ENCODE measurements at regions not wholly inside any gene's neighbourhood (a gene's known extent, or its start where the extent isn't known, plus 50 kb on each side); places are given as distances from the start of the nearest gene placed in this dataset.

DNA sequence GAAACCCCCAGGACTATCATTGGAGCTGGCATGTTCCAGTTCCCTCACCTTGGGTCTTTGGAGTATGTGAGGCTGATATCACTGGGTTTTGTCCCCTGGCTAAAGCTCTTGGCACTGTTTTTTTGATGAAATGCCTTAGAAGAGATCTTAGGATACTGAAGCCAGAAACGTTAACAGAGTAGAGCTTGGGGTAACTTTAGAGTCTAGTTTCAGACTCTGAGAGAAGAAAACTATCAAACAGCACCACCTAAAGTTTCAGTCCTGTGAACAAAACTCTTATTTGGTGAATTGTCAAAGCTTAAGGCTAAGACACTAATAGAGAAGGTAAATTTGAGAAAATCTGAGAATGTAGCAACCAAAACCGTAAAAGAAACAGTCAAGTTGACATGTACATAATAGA lies 111.7 kb upstream of the PUM3 start:
- 75% methylated on average over 2 of the region's 2 CpGs; no CpG with 5 or more reads in 1 of the 2 experiments for WGBS, 2 experiments (ENCODE audit: extremely low coverage in 1 of 2, insufficient coverage in 1 of 2, insufficient read length in 1 of 2, insufficient replicate concordance in 2 of 2, low coverage in 1 of 2, low lambda C conversion rate in 2 of 2, missing lambda C conversion rate in 1 of 2)
- Histone ChIP-seq H3K9me3 (ENCODE audit: insufficient read depth in 2 of 2, low read depth in 1 of 2, low read length in 1 of 2) (no peaks in the 10 kb centered on the region), H3K27ac (ENCODE audit: low read depth, low read length) (no peak overlapping the region), H3K23ac (ENCODE audit: insufficient read length) (no peak overlapping the region), H3K14ac (ENCODE audit: insufficient read length) (no peak overlapping the region), H3K56ac (replicated peaks; ENCODE audit: insufficient read length, low read depth, low read length) (no peak overlapping the region), H3K9ac (replicated peaks in 1 of 4; ENCODE audit: extremely low read depth in 1 of 4, low read depth in 3 of 4, low read length in 3 of 4) (no peak overlapping the region), H3K4ac (replicated peaks; ENCODE audit: insufficient read length, low read depth, low read length) (no peak overlapping the region), H4K91ac (replicated peaks; ENCODE audit: insufficient read length, low read length) (no peak overlapping the region), H3K27me3 (replicated peaks in 1 of 4; ENCODE audit: control insufficient read depth in 3 of 4, extremely low read depth in 1 of 4, insufficient read depth in 3 of 4, low read length in 3 of 4) (no peaks in the 10 kb centered on the region), H2AFZ (ENCODE audit: low read length) (no peak overlapping the region), H2BK15ac (ENCODE audit: low read length) (no peak overlapping the region), H2BK20ac (ENCODE audit: low read length) (no peak overlapping the region), H3K79me1 (ENCODE audit: low read depth, low read length) (no peaks in the 10 kb centered on the region), H2AK5ac (ENCODE audit: low read depth, low read length) (no peak overlapping the region), H2BK12ac (ENCODE audit: low read depth, low read length) (no peak overlapping the region), H3K4me1 (replicated peaks in 1 of 4; ENCODE audit: control insufficient read depth in 3 of 4, insufficient read depth in 4 of 4, low read length in 3 of 4) (no peaks in the 10 kb centered on the region), H2BK5ac (ENCODE audit: low read depth, low read length) (no peak overlapping the region), H3K79me2 (ENCODE audit: control insufficient read depth in 1 of 2, insufficient read depth in 2 of 2, low read length in 2 of 2) (no peaks in the 10 kb centered on the region), H4K20me1 (replicated peaks in 1 of 2; ENCODE audit: control insufficient read depth in 1 of 2, insufficient read depth in 2 of 2, low read length in 2 of 2) (no peaks in the 10 kb centered on the region), H4K8ac (ENCODE audit: extremely low read depth, insufficient read depth, low read length) (no peak overlapping the region), H2BK120ac (replicated peaks; ENCODE audit: low read depth, low read length) (no peak overlapping the region), H4K5ac (ENCODE audit: insufficient read length, low read depth, low read length) (no peak overlapping the region), H3K36me3 (ENCODE audit: control insufficient read depth in 2 of 4, insufficient read depth in 4 of 4, low read length in 3 of 4) (no peaks in the 10 kb centered on the region), H3K23me2 (ENCODE audit: low read depth, low read length) (no peaks in the 10 kb centered on the region), H3K4me3 (ENCODE audit: extremely low read depth in 1 of 4, insufficient read depth in 2 of 4, low read depth in 3 of 4, low read length in 4 of 4) (no peak overlapping the region), H3K4me2 (ENCODE audit: insufficient read depth in 1 of 2, low read depth in 2 of 2, low read length in 2 of 2) (no peak overlapping the region), H3K18ac (ENCODE audit: extremely low read depth, low read length) (no peak overlapping the region)
- peak; percentile 24 for FAIRE-seq
- CTCF ChIA-PET (ENCODE audit: partially characterized antibody) = interaction anchor here (0.9 to 1.4 kb wide), 6 partner anchors 17 to 126 kb away, joined by 3 to 7 read pairs (median 3); no protein-coding TSS in a partner anchor
- POLR2A ChIA-PET (ENCODE audit: partially characterized antibody) = no interaction called here
- no peak for DNase-seq (ENCODE audit: low read depth in 1 of 2, low spot score in 2 of 2)
- TF ChIP-seq, protein P1, sequence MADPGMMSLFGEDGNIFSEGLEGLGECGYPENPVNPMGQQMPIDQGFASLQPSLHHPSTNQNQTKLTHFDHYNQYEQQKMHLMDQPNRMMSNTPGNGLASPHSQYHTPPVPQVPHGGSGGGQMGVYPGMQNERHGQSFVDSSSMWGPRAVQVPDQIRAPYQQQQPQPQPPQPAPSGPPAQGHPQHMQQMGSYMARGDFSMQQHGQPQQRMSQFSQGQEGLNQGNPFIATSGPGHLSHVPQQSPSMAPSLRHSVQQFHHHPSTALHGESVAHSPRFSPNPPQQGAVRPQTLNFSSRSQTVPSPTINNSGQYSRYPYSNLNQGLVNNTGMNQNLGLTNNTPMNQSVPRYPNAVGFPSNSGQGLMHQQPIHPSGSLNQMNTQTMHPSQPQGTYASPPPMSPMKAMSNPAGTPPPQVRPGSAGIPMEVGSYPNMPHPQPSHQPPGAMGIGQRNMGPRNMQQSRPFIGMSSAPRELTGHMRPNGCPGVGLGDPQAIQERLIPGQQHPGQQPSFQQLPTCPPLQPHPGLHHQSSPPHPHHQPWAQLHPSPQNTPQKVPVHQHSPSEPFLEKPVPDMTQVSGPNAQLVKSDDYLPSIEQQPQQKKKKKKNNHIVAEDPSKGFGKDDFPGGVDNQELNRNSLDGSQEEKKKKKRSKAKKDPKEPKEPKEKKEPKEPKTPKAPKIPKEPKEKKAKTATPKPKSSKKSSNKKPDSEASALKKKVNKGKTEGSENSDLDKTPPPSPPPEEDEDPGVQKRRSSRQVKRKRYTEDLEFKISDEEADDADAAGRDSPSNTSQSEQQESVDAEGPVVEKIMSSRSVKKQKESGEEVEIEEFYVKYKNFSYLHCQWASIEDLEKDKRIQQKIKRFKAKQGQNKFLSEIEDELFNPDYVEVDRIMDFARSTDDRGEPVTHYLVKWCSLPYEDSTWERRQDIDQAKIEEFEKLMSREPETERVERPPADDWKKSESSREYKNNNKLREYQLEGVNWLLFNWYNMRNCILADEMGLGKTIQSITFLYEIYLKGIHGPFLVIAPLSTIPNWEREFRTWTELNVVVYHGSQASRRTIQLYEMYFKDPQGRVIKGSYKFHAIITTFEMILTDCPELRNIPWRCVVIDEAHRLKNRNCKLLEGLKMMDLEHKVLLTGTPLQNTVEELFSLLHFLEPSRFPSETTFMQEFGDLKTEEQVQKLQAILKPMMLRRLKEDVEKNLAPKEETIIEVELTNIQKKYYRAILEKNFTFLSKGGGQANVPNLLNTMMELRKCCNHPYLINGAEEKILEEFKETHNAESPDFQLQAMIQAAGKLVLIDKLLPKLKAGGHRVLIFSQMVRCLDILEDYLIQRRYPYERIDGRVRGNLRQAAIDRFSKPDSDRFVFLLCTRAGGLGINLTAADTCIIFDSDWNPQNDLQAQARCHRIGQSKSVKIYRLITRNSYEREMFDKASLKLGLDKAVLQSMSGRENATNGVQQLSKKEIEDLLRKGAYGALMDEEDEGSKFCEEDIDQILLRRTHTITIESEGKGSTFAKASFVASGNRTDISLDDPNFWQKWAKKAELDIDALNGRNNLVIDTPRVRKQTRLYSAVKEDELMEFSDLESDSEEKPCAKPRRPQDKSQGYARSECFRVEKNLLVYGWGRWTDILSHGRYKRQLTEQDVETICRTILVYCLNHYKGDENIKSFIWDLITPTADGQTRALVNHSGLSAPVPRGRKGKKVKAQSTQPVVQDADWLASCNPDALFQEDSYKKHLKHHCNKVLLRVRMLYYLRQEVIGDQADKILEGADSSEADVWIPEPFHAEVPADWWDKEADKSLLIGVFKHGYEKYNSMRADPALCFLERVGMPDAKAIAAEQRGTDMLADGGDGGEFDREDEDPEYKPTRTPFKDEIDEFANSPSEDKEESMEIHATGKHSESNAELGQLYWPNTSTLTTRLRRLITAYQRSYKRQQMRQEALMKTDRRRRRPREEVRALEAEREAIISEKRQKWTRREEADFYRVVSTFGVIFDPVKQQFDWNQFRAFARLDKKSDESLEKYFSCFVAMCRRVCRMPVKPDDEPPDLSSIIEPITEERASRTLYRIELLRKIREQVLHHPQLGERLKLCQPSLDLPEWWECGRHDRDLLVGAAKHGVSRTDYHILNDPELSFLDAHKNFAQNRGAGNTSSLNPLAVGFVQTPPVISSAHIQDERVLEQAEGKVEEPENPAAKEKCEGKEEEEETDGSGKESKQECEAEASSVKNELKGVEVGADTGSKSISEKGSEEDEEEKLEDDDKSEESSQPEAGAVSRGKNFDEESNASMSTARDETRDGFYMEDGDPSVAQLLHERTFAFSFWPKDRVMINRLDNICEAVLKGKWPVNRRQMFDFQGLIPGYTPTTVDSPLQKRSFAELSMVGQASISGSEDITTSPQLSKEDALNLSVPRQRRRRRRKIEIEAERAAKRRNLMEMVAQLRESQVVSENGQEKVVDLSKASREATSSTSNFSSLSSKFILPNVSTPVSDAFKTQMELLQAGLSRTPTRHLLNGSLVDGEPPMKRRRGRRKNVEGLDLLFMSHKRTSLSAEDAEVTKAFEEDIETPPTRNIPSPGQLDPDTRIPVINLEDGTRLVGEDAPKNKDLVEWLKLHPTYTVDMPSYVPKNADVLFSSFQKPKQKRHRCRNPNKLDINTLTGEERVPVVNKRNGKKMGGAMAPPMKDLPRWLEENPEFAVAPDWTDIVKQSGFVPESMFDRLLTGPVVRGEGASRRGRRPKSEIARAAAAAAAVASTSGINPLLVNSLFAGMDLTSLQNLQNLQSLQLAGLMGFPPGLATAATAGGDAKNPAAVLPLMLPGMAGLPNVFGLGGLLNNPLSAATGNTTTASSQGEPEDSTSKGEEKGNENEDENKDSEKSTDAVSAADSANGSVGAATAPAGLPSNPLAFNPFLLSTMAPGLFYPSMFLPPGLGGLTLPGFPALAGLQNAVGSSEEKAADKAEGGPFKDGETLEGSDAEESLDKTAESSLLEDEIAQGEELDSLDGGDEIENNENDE (IDR thresholded peaks at IDR 0.05; ENCODE audit: insufficient replicate concordance, low read length) = no peak
